B cell (primary cell): ENCODE measurements at regions not wholly inside any gene's neighbourhood (a gene's known extent, or its start where the extent isn't known, plus 50 kb on each side); places are given as distances from the start of the nearest gene placed in this dataset.

Source experiments
- ATAC-seq: fragments of 200-7000 bp; cut with Tn5 transposase; one replicate; pipeline ENCODE4 v1.10.0; 2021; ENCODE audit warnings: low read depth, mild to moderate bottlenecking, moderate number of reproducible peaks, moderate library complexity
- CTCF ChIA-PET: fragments of 350-600 bp; sonication (Branson Sonifier 250); formaldehyde crosslinking; loops from one replicate; lab custom pipeline; 2021; ENCODE audit warnings: antibody characterized with exemption, inconsistent platforms; lab: Charles Lee
- POLR2A ChIA-PET: fragments of 350-600 bp; sonication (Branson Sonifier 250); formaldehyde crosslinking; loops from one replicate; lab custom pipeline; 2021; ENCODE audit warnings: antibody characterized with exemption; lab: Charles Lee
- DNase-seq: peaks from one replicate; pipeline ENCODE4 v3.0.0; 2013
- H2AFZ ChIP-seq: 2 replicates; pipeline ENCODE4 v1.6.1; 2012; ENCODE audit warnings: mild to moderate bottlenecking, low read depth, low read length; ENCODE audit not compliant: insufficient read depth, poor library complexity, severe bottlenecking
- H3K27ac ChIP-seq, 2 donors: 1 replicate in 1 of 2; 2 replicates in 1 of 2; pipeline ENCODE4 v1.5.1; 2012 to 2013; ENCODE audit warnings: low read length in 2 of 2, mild to moderate bottlenecking in 2 of 2, moderate library complexity in 1 of 2
- H3K27me3 ChIP-seq, 4 experiments: fragments of 200-600 bp in 1 of 4; sonication (generic) in 1 of 4; replicated peaks in 1 of 4; 1 replicate in 2 of 4; 2 replicates in 2 of 4; pipeline versions ENCODE4 v1.6.1 to v1.7.0; 2013 to 2016; ENCODE audit warnings: low read length in 3 of 4, mild to moderate bottlenecking in 2 of 4, mixed read lengths in 1 of 4, moderate library complexity in 1 of 4; ENCODE audit not compliant: insufficient read depth in 4 of 4, control insufficient read depth in 3 of 4; ENCODE audit errors: control extremely low read depth in 1 of 4
- H3K36me3 ChIP-seq, 2 experiments: replicated peaks in 1 of 2; 1 replicate in 1 of 2; 2 replicates in 1 of 2; pipeline versions ENCODE4 v1.6.1 to v1.7.1; 2013; ENCODE audit warnings: low read length in 1 of 2; ENCODE audit not compliant: insufficient read depth in 2 of 2, control insufficient read depth in 1 of 2; ENCODE audit errors: control extremely low read depth in 1 of 2, extremely low read depth in 1 of 2
- H3K4me1 ChIP-seq, 2 donors: fragments of 200-600 bp in 1 of 2; sonication (generic) in 1 of 2; 1 replicate in 1 of 2; 2 replicates in 1 of 2; pipeline versions ENCODE4 v1.5.1 to v1.6.1; 2013 to 2017; ENCODE audit warnings: low read length in 2 of 2; ENCODE audit not compliant: control insufficient read depth in 2 of 2, insufficient read depth in 2 of 2
- H3K4me2 ChIP-seq: replicated peaks from 2 replicates; pipeline ENCODE3; 2012; ENCODE audit warnings: mild to moderate bottlenecking, low read depth, low read length; ENCODE audit not compliant: poor library complexity, severe bottlenecking
- H3K4me3 ChIP-seq, 5 experiments: fragments of 200-600 bp in 1 of 5; sonication (generic) in 1 of 5; 1 replicate in 3 of 5; 2 replicates in 2 of 5; pipeline versions ENCODE4 v1.5.1 to v1.7.0; 2011 to 2016; ENCODE audit warnings: low read length in 4 of 5, mild to moderate bottlenecking in 4 of 5, low read depth in 2 of 5, control low read depth in 1 of 5, moderate library complexity in 1 of 5; ENCODE audit not compliant: insufficient read depth in 1 of 5; ENCODE audit errors: control extremely low read depth in 1 of 5, extremely low read depth in 1 of 5
- H3K79me2 ChIP-seq: fragments of 200-600 bp; sonication (generic); one replicate; pipeline ENCODE4 v1.6.0; 2016; ENCODE audit warnings: low read length; ENCODE audit not compliant: control insufficient read depth, insufficient read depth
- H3K9ac ChIP-seq: fragments of 200-600 bp; sonication (generic); 2 replicates; pipeline ENCODE4 v1.6.1; 2017; ENCODE audit warnings: mild to moderate bottlenecking, low read length, moderate library complexity
- H3K9me3 ChIP-seq, 3 donors: one replicate each; pipeline versions ENCODE4 v1.6.1 to v1.7.1; 2013; ENCODE audit warnings: low read length in 2 of 3; ENCODE audit not compliant: control insufficient read depth in 2 of 3, insufficient read depth in 1 of 3; ENCODE audit errors: control extremely low read depth in 1 of 3
- H4K20me1 ChIP-seq: 2 replicates; pipeline ENCODE4 v1.6.0; 2012; ENCODE audit warnings: mild to moderate bottlenecking, low read length; ENCODE audit not compliant: insufficient read depth, control insufficient read depth, poor library complexity, severe bottlenecking
- H3K27ac Mint-ChIP-seq: one replicate; pipeline ENCODE4 v1.8.0; 2021; ENCODE audit warnings: mixed read lengths
- H3K27me3 Mint-ChIP-seq: one replicate; pipeline ENCODE4 v1.8.0; 2021; ENCODE audit warnings: mixed read lengths
- H3K4me1 Mint-ChIP-seq: one replicate; pipeline ENCODE4 v1.8.0; 2021; ENCODE audit warnings: mixed read lengths
- H3K4me3 Mint-ChIP-seq: one replicate; pipeline ENCODE4 v1.8.0; 2021; ENCODE audit warnings: mixed read lengths
- H3K9me3 Mint-ChIP-seq: one replicate; pipeline ENCODE4 v1.8.0; 2022; ENCODE audit warnings: mixed read lengths; ENCODE audit not compliant: insufficient read depth
- CTCF ChIP-seq: fragments of 200-600 bp; IDR thresholded peaks from one replicate; pipeline ENCODE4 v1.8.0; 2022; ENCODE audit warnings: antibody characterized with exemption, mild to moderate bottlenecking
- EZH2 ChIP-seq: IDR thresholded peaks from 2 replicates; pipeline ENCODE4 v1.6.1; 2012; ENCODE audit warnings: borderline replicate concordance, low read depth, mild to moderate bottlenecking, moderate library complexity, low read length; ENCODE audit not compliant: insufficient read depth, poor library complexity, severe bottlenecking
- WGBS: methylation state at CpG from one replicate; pipeline ENCODE4 v1.1.5; 2013; ENCODE audit warnings: missing lambda C conversion rate; ENCODE audit not compliant: insufficient coverage; 5-methylcytosine and 5-hydroxymethylcytosine counted together
- intact Hi-C: fragments of 100-400 bp; cut with micrococcal nuclease; formaldehyde crosslinking; loops from one replicate; pipeline ENCODE4 v1.10.0; 2022

GRCh38 chr16:86389566-86390328, 120.6 kb upstream of the FOXF1 start:
- intact Hi-C loops: no loop called here
- CTCF ChIA-PET: no interaction called here
- H3K4me2 ChIP-seq: no peak overlapping the region

More at GRCh38 chr16:86389566-86390328, 120.6 kb upstream of the FOXF1 start:
- H4K20me1 ChIP-seq: no peaks in the 10 kb centered on the region
- no peaks in the 10 kb centered on the region for H3K9me3 Mint-ChIP-seq
- no peak overlapping the region for H2AFZ ChIP-seq
- H3K27me3 Mint-ChIP-seq: peaks cover 23% of the 10 kb centered on the region
- POLR2A ChIA-PET: no interaction called here
- 79% methylated on average over 13 of the region's 17 CpGs for WGBS
- peaks cover 0 to 5% (median 0%) of the 10 kb centered on the region in 3 donors for H3K9me3 ChIP-seq
- no peak overlapping the region for H3K4me3 Mint-ChIP-seq
- no peak overlapping the region for H3K9ac ChIP-seq
- no peak overlapping the region for H3K27ac Mint-ChIP-seq
- H3K36me3 ChIP-seq: no peaks in the 10 kb centered on the region
- no peak for DNase-seq
- TF ChIP-seq EZH2: no peak
- TF ChIP-seq CTCF: no peak
- H3K27me3 ChIP-seq: peaks cover 0 to 9% (median 0%) of the 10 kb centered on the region in 4 experiments
- no peak overlapping the region for H3K27ac ChIP-seq
- ATAC-seq: no peak
- H3K4me1 ChIP-seq: no peaks in the 10 kb centered on the region
- no peaks in the 10 kb centered on the region for H3K79me2 ChIP-seq
- no peak overlapping the region for H3K4me3 ChIP-seq
- H3K4me1 Mint-ChIP-seq: no peaks in the 10 kb centered on the region
